WERI-Rb-1 (cell line): ENCODE measurements at regions not wholly inside any gene's neighbourhood (a gene's known extent, or its start where the extent isn't known, plus 50 kb on each side); places are given as distances from the start of the nearest gene placed in this dataset.

Source experiments
- DNase-seq: peaks from one replicate; pipeline ENCODE4 v3.0.0-alpha.2; 2020
- H3K27ac ChIP-seq: fragments of 250-450 bp; sonication (Bioruptor Pico); 2 replicates; pipeline ENCODE4 v1.5.1; 2020; ENCODE audit warnings: mild to moderate bottlenecking, moderate library complexity
- H3K27me3 ChIP-seq: fragments of 250-450 bp; sonication (Bioruptor Pico); 2 replicates; pipeline ENCODE4 v1.5.1; 2021; ENCODE audit warnings: mild to moderate bottlenecking, low read depth, moderate library complexity; ENCODE audit not compliant: insufficient read depth, severe bottlenecking
- H3K36me3 ChIP-seq: fragments of 250-450 bp; sonication (Bioruptor Pico); 2 replicates; pipeline ENCODE4 v1.5.1; 2020; ENCODE audit warnings: mild to moderate bottlenecking, moderate library complexity
- H3K4me3 ChIP-seq: 2 replicates; pipeline ENCODE4 v1.5.1; 2011; ENCODE audit warnings: low read depth, mild to moderate bottlenecking, control low read depth, low read length
- H3K9me3 ChIP-seq: fragments of 250-450 bp; sonication (Bioruptor Pico); 2 replicates; pipeline ENCODE4 v1.5.1; 2021; ENCODE audit warnings: mild to moderate bottlenecking, moderate library complexity; ENCODE audit not compliant: severe bottlenecking
- CTCF ChIP-seq: IDR thresholded peaks from 2 replicates; pipeline ENCODE4 v1.5.1; 2011; ENCODE audit warnings: low read depth, mild to moderate bottlenecking, control low read depth, inconsistent platforms, low read length

- TF ChIP-seq CTCF: no peak
- Histone ChIP-seq H3K36me3 (no peaks in the 10 kb centered on the region), H3K9me3 (no peaks in the 10 kb centered on the region), H3K27me3 (no peaks in the 10 kb centered on the region), H3K27ac (no peak overlapping the region), H3K4me3 (no peak overlapping the region)
- no peak for DNase-seq
Measured at GRCh38 chr12:58288190-58288589, 346.8 kb downstream of the ATP23 start.

- H3K9me3 ChIP-seq: no peaks in the 10 kb centered on the region
- DNase-seq: no peak
Measured at GRCh38 chr12:58291106-58291505, 349.7 kb downstream of the ATP23 start.

GRCh38 chr12:58293308-58293982, 352.1 kb downstream of the ATP23 start:
- Histone ChIP-seq H3K9me3 (no peaks in the 10 kb centered on the region), H3K4me3 (no peak overlapping the region), H3K27ac (no peak overlapping the region), H3K36me3 (no peaks in the 10 kb centered on the region), H3K27me3 (no peaks in the 10 kb centered on the region)
- no peak for TF ChIP-seq CTCF
- no peak for DNase-seq

More at GRCh38 chr12:58291106-58291505, 349.7 kb downstream of the ATP23 start:
- no peak overlapping the region for H3K4me3 ChIP-seq
- H3K36me3 ChIP-seq: no peaks in the 10 kb centered on the region
- TF ChIP-seq CTCF: no peak
- no peak overlapping the region for H3K27ac ChIP-seq
- no peaks in the 10 kb centered on the region for H3K27me3 ChIP-seq

GRCh38 chr12:58295268-58295667, 353.9 kb downstream of the ATP23 start:
- no peaks in the 10 kb centered on the region for H3K9me3 ChIP-seq
- no peak overlapping the region for H3K4me3 ChIP-seq
- no peaks in the 10 kb centered on the region for H3K36me3 ChIP-seq
- H3K27me3 ChIP-seq: no peaks in the 10 kb centered on the region
- no peak for TF ChIP-seq CTCF
- no peak for DNase-seq
- no peak overlapping the region for H3K27ac ChIP-seq

- Histone ChIP-seq H3K27ac (no peak overlapping the region), H3K4me3 (no peak overlapping the region), H3K27me3 (no peaks in the 10 kb centered on the region), H3K9me3 (no peaks in the 10 kb centered on the region), H3K36me3 (no peaks in the 10 kb centered on the region)
- no peak for TF ChIP-seq CTCF
- DNase-seq: no peak
Measured at GRCh38 chr12:58296863-58297262, 355.5 kb downstream of the ATP23 start.

- no peak overlapping the region for H3K27ac ChIP-seq
- no peaks in the 10 kb centered on the region for H3K27me3 ChIP-seq
- no peak overlapping the region for H3K4me3 ChIP-seq
- no peak for TF ChIP-seq CTCF
- H3K9me3 ChIP-seq: no peaks in the 10 kb centered on the region
- DNase-seq: no peak
- H3K36me3 ChIP-seq: no peaks in the 10 kb centered on the region
Measured at GRCh38 chr12:58298803-58299202, 357.4 kb downstream of the ATP23 start.
